ENCODE measurements at regions not wholly inside any gene's neighbourhood (a gene's known extent, or its start where the extent isn't known, plus 50 kb on each side); places are given as distances from the start of the nearest gene placed in this dataset.

GRCh38 chr13:72622546-72622945 lies 104.9 kb downstream of the MZT1 start:
- H3K4me3 Mint-ChIP-seq: no peak overlapping the region
- no CpG with 5 or more reads among the region's 2 CpGs for WGBS (ENCODE audit: insufficient coverage)
- no peaks in the 10 kb centered on the region for H3K27me3 ChIP-seq (ENCODE audit: control insufficient read depth in 2 of 2, insufficient read depth in 2 of 2, low read length in 2 of 2)
- peaks cover 0 to 3% of the 10 kb centered on the region in 2 donors for H3K9me3 ChIP-seq (replicated peaks in 1 of 2; ENCODE audit: control insufficient read depth in 1 of 2, insufficient read depth in 1 of 2, low read length in 2 of 2)
- H3K27me3 Mint-ChIP-seq (ENCODE audit: low read depth in 3 of 3): peaks cover 0 to 3% (median 0%) of the 10 kb centered on the region in 3 donors
- H3K79me2 ChIP-seq (ENCODE audit: insufficient read depth, low read length): no peaks in the 10 kb centered on the region
- no peaks in the 10 kb centered on the region for H3K4me1 ChIP-seq (ENCODE audit: control insufficient read depth in 1 of 2, insufficient read depth in 2 of 2, low read length in 2 of 2)
- H3K4me3 ChIP-seq (replicated peaks in 1 of 3; ENCODE audit: low read depth in 2 of 3, low read length in 3 of 3): no peak overlapping the region
- TF ChIP-seq CTCF (IDR thresholded peaks at IDR 0.05): no peak
- H3K9me3 Mint-ChIP-seq: peaks cover 0 to 11% (median 5%) of the 10 kb centered on the region in 7 donors
- no peaks in the 10 kb centered on the region for H3K36me3 Mint-ChIP-seq
- intact Hi-C loops (cut with micrococcal nuclease): no loop called here
- no peaks in the 10 kb centered on the region for H3K4me1 Mint-ChIP-seq
- H3K36me3 ChIP-seq (replicated peaks in 1 of 2; ENCODE audit: control insufficient read depth in 1 of 2, insufficient read depth in 2 of 2, low read length in 2 of 2): no peaks in the 10 kb centered on the region
- no peak overlapping the region for H3K9ac ChIP-seq (ENCODE audit: insufficient read depth, low read length, poor library complexity, severe bottlenecking)
- no peak overlapping the region for H3K27ac ChIP-seq (ENCODE audit: low read depth in 1 of 2, low read length in 2 of 2)
- no peak for DNase-seq
- no peak overlapping the region for H2AFZ ChIP-seq (ENCODE audit: insufficient read depth, low read depth, low read length, poor library complexity, severe bottlenecking)
- no peak overlapping the region for H3K4me2 ChIP-seq (replicated peaks; ENCODE audit: extremely low read depth, low read length, poor library complexity, severe bottlenecking)
- H3K27ac Mint-ChIP-seq: no peak overlapping the region
- no peaks in the 10 kb centered on the region for H4K20me1 ChIP-seq (ENCODE audit: insufficient read depth, low read length)

- Mint-ChIP-seq H3K4me1 (no peaks in the 10 kb centered on the region), H3K36me3 (no peaks in the 10 kb centered on the region), H3K27me3 (ENCODE audit: low read depth in 3 of 3) (peaks cover 0 to 3% (median 0%) of the 10 kb centered on the region in 3 donors), H3K27ac (no peak overlapping the region), H3K4me3 (no peak overlapping the region), H3K9me3 (peaks cover 0 to 3% (median 2%) of the 10 kb centered on the region in 7 donors)
- Histone ChIP-seq H2AFZ (ENCODE audit: insufficient read depth, low read depth, low read length, poor library complexity, severe bottlenecking) (no peak overlapping the region), H3K4me2 (replicated peaks; ENCODE audit: extremely low read depth, low read length, poor library complexity, severe bottlenecking) (no peak overlapping the region), H3K9ac (ENCODE audit: insufficient read depth, low read length, poor library complexity, severe bottlenecking) (no peak overlapping the region), H3K79me2 (ENCODE audit: insufficient read depth, low read length) (no peaks in the 10 kb centered on the region), H3K36me3 (replicated peaks in 1 of 2; ENCODE audit: control insufficient read depth in 1 of 2, insufficient read depth in 2 of 2, low read length in 2 of 2) (no peaks in the 10 kb centered on the region), H3K27me3 (ENCODE audit: control insufficient read depth in 2 of 2, insufficient read depth in 2 of 2, low read length in 2 of 2) (no peaks in the 10 kb centered on the region), H3K27ac (ENCODE audit: low read depth in 1 of 2, low read length in 2 of 2) (no peak overlapping the region), H4K20me1 (ENCODE audit: insufficient read depth, low read length) (no peaks in the 10 kb centered on the region), H3K4me3 (replicated peaks in 1 of 3; ENCODE audit: low read depth in 2 of 3, low read length in 3 of 3) (no peak overlapping the region), H3K4me1 (ENCODE audit: control insufficient read depth in 1 of 2, insufficient read depth in 2 of 2, low read length in 2 of 2) (no peaks in the 10 kb centered on the region), H3K9me3 (replicated peaks in 1 of 2; ENCODE audit: control insufficient read depth in 1 of 2, insufficient read depth in 1 of 2, low read length in 2 of 2) (peaks cover 0 to 2% of the 10 kb centered on the region in 2 donors)
- WGBS (ENCODE audit: insufficient coverage): no CpG with 5 or more reads among the region's 2 CpGs
- DNase-seq: no peak
- no peak for TF ChIP-seq CTCF (IDR thresholded peaks at IDR 0.05)
- intact Hi-C loops (cut with micrococcal nuclease): no loop called here
Observed at GRCh38 chr13:72620874-72621273, 106.6 kb downstream of the MZT1 start.

Measured in CD14-positive monocyte (primary cell).